ENCODE measurements at regions not wholly inside any gene's neighbourhood (a gene's known extent, or its start where the extent isn't known, plus 50 kb on each side); places are given as distances from the start of the nearest gene placed in this dataset.

DNA sequence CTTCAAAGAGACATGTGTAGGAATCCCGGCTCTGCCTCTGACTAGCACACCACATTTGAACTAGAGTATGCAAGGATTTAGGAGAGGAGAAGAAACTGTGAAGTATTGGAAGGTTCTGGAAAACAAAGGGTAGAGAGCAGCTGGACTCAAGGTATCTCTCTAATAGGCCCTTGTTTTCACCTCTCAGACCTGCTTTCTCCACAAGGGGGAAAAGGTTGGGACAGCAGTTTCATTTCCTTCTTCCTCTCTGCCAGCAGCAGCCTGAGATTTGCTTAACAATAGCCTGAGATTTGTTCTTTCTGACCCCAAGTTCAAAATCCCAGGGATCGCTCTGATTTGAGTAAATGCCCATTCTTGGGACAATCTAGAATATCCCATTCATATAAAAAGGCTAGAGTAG, 430.6 kb upstream of the MCTP2 start:
- TF ChIP-seq, protein P1, sequence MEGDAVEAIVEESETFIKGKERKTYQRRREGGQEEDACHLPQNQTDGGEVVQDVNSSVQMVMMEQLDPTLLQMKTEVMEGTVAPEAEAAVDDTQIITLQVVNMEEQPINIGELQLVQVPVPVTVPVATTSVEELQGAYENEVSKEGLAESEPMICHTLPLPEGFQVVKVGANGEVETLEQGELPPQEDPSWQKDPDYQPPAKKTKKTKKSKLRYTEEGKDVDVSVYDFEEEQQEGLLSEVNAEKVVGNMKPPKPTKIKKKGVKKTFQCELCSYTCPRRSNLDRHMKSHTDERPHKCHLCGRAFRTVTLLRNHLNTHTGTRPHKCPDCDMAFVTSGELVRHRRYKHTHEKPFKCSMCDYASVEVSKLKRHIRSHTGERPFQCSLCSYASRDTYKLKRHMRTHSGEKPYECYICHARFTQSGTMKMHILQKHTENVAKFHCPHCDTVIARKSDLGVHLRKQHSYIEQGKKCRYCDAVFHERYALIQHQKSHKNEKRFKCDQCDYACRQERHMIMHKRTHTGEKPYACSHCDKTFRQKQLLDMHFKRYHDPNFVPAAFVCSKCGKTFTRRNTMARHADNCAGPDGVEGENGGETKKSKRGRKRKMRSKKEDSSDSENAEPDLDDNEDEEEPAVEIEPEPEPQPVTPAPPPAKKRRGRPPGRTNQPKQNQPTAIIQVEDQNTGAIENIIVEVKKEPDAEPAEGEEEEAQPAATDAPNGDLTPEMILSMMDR (IDR thresholded peaks at IDR 0.05 in 8 of 11, conservative IDR thresholded peaks at IDR 0.05 in 3 of 11): no peak
- TF ChIP-seq POLR2A (IDR thresholded peaks at IDR 0.05): no peak

Data from spleen (tissue), 7 donors.